ENCODE measurements at regions not wholly inside any gene's neighbourhood (a gene's known extent, or its start where the extent isn't known, plus 50 kb on each side); places are given as distances from the start of the nearest gene placed in this dataset.

DNA sequence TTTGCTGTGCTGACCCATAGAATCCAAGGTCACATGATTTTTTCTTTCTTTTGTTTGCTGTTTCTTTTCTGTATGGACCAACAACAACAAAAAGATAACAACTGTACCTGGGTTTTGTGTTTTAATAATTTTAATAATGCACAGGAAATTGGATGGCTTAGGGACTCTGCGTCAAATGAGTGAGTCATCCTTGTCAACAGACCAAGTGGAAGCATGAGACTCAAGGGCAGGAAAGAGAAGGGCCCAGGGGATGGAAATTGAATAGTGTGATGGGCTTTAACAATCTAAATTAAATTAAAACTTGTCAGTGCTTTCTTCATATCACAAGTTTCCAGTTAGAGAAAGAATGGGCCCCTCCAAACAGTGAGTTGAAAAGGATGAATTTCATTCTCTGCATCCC lies 413.0 kb downstream of the PREX1 start:
- TF ChIP-seq, protein P1, sequence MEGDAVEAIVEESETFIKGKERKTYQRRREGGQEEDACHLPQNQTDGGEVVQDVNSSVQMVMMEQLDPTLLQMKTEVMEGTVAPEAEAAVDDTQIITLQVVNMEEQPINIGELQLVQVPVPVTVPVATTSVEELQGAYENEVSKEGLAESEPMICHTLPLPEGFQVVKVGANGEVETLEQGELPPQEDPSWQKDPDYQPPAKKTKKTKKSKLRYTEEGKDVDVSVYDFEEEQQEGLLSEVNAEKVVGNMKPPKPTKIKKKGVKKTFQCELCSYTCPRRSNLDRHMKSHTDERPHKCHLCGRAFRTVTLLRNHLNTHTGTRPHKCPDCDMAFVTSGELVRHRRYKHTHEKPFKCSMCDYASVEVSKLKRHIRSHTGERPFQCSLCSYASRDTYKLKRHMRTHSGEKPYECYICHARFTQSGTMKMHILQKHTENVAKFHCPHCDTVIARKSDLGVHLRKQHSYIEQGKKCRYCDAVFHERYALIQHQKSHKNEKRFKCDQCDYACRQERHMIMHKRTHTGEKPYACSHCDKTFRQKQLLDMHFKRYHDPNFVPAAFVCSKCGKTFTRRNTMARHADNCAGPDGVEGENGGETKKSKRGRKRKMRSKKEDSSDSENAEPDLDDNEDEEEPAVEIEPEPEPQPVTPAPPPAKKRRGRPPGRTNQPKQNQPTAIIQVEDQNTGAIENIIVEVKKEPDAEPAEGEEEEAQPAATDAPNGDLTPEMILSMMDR (IDR thresholded peaks at IDR 0.05), result no peak
- TF ChIP-seq EP300 (IDR thresholded peaks at IDR 0.05) (no peak), POLR2AphosphoS5 (IDR thresholded peaks at IDR 0.05) (no peak)
